Fibroblast of villous mesenchyme (primary cell): ENCODE measurements at regions not wholly inside any gene's neighbourhood (a gene's known extent, or its start where the extent isn't known, plus 50 kb on each side); places are given as distances from the start of the nearest gene placed in this dataset.

Source experiments
- DNase-seq: peaks from one replicate; pipeline ENCODE4 v3.0.0-alpha.2; 2010; ENCODE audit warnings: low read depth
- H3K4me3 ChIP-seq: 2 replicates; pipeline ENCODE4 v1.5.1; 2011; ENCODE audit warnings: low read depth, mild to moderate bottlenecking, low read length
- TF ChIP-seq, protein P1 (sequence below): IDR thresholded peaks from 2 replicates; pipeline ENCODE4 v1.5.1; 2012; ENCODE audit warnings: low read depth, mild to moderate bottlenecking, low read length; ENCODE audit not compliant: insufficient read depth

DNA sequence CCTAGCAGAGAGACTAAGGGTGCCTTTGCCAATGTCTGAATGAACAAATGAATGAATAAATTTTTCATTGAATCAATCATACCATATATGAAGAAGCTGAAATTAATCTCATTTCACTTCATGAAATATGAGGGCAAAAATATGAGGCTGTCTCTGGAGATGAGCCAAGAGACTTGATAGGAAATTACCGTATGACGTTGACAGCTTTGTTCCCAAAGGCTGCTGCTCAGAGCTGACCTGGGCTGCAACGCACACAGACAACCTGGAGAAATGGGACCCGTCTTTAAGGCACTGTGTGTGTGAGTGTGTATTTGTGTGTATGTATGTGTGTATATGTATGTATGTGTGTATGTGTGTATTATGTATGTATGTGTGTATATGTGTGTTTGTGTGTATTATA, 226.1 kb downstream of the IRX2 start:
- no peak overlapping the region for H3K4me3 ChIP-seq
- TF ChIP-seq, protein P1, sequence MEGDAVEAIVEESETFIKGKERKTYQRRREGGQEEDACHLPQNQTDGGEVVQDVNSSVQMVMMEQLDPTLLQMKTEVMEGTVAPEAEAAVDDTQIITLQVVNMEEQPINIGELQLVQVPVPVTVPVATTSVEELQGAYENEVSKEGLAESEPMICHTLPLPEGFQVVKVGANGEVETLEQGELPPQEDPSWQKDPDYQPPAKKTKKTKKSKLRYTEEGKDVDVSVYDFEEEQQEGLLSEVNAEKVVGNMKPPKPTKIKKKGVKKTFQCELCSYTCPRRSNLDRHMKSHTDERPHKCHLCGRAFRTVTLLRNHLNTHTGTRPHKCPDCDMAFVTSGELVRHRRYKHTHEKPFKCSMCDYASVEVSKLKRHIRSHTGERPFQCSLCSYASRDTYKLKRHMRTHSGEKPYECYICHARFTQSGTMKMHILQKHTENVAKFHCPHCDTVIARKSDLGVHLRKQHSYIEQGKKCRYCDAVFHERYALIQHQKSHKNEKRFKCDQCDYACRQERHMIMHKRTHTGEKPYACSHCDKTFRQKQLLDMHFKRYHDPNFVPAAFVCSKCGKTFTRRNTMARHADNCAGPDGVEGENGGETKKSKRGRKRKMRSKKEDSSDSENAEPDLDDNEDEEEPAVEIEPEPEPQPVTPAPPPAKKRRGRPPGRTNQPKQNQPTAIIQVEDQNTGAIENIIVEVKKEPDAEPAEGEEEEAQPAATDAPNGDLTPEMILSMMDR = no peak
- DNase-seq = no peak

DNA sequence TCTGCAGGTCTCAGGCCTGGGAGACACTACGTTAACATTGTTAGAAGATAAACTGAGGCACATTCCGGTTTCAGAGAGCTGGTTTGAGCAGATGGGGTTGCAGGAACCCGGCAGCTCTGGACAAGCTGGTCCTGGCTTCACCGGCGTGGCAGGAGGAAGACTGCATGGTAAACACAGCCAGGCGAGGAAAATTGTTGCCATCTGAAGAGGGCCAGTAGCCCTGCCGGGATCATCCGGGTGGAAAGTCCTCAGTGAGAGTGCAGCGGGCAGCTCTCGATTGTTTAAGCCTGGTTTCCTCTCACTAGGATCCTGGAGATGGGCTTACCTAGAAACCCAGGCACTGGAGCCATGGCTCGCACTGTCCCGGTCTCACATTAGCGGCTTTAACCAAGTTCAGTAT, 226.9 kb downstream of the IRX2 start:
- no peak for DNase-seq
- TF ChIP-seq, protein P1 = no peak
- no peak overlapping the region for H3K4me3 ChIP-seq

DNA sequence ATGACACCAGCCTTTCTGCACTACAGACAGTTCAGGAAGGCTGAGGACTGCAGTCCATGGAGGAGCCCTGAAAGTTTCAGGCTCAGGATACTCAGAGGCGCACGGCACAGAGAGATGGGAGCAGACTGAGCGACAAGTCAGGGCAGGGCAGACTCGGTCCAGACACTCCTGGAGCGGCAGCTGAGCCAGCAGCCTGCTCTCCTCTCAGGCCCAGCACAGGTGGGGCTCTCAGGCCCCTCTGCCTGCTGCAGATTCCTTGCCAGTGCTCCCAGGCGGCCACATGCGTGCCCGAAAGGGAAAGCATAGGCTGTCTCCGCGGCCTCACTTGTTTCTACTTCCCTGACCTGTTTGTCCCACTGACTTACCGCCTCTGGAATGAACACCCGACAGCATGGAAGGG, 228.3 kb downstream of the IRX2 start:
- no peak for DNase-seq
- TF ChIP-seq, protein P1 = no peak
- H3K4me3 ChIP-seq = no peak overlapping the region

DNA sequence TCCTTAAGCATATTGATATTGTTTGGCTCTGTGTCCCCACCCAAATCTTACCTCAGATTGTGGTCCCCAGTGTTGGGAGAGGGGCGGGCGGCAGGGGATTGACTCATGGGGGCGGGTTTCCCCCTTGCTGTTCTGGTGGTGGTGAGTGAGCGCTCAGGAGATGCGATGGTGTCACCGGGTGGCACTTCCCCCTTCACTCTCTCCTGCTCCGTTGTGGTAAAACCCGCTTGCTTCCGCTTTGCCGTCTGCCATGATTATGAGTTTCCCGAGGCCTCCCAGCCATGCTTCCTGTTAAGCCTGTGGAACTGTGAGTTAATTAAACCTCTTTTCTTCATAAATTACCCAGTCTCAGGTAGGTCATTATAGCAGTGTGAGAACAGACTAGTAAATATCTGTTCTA, 229.1 kb downstream of the IRX2 start:
- no peak overlapping the region for H3K4me3 ChIP-seq
- TF ChIP-seq, protein P1 = no peak
- DNase-seq = no peak

DNA sequence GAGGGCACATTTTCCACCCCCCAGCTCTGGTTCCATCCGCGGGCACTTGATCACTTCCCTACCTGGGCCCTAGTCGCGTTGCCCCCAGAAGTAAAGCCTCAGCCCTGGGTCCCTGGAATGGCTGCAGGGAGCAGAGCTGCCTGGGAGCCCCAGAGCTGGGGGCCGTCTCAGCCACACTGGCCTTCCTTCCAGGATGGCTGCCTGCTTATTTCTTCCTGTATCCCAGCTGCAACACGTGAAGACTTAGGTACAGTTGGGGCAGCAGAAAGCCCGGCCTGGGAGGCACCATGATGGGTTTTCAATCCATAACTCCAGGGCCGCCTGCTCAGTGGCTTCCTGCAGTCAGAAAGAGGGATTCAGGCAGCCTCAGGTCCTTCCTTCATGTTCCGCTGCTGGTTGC, 232.3 kb downstream of the IRX2 start:
- no peak overlapping the region for H3K4me3 ChIP-seq
- DNase-seq = no peak
- TF ChIP-seq, protein P1 = no peak

DNA sequence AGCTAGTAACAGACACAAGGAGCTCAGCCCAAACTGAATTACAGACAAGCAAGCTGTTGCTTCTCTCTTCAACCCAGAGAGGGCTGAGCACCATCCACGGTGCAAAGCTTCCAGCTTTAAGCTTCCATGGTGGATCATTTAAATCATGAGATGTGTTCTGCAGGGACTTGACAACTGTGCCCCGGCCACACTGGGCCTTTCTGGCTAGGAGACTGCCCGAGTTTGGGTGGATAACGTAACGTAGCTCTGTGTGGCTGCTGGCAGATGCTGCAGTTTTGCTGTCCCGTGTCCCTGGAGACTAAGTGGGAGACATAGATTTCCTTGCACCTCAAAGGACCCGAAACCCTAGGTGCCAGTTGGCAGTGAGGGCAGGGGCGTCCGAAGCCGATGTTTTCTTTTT, 234.0 kb downstream of the IRX2 start:
- DNase-seq = no peak
- TF ChIP-seq, protein P1 = no peak
- H3K4me3 ChIP-seq = no peak overlapping the region

DNA sequence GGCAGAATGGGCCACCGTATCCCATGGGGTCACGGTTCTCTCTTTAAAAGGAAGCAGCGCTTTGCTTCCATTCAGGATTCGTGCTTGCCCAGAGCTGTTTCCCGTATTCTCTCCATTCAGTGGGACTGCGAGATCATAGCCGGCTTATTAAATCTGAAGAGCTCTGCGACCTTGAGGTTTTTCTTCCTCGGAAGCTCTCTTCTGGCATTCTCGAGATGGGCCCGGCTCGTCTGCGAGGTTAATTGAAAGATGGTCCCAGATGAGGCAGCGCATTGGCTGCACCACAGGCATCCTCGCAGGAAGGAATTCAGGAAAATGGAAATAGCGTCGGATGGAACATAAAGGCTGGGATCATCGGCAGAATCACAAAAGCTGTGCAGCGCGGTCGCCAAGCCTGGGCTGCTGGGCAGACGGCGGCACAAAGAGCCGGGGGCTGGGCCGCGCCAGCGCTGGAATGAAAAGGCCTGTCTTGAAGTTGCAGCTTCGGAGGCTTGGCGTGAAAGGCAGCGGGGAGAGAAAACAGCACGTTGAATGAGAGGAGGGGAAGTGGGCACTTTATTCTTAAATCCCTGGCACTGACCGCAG, 236.2 kb downstream of the IRX2 start:
- DNase-seq = no peak
- TF ChIP-seq, protein P1 = no peak
- no peak overlapping the region for H3K4me3 ChIP-seq
